ENCODE measurements at regions not wholly inside any gene's neighbourhood (a gene's known extent, or its start where the extent isn't known, plus 50 kb on each side); places are given as distances from the start of the nearest gene placed in this dataset.

- Histone ChIP-seq H3K36me3 (no peaks in the 10 kb centered on the region), H3K9me3 (replicated peaks) (no peaks in the 10 kb centered on the region), H3K27me3 (ENCODE audit: low read depth) (peaks cover 67% of the 10 kb centered on the region), H3K27ac (replicated peaks) (no peak overlapping the region), H3K4me3 (no peak overlapping the region), H3K4me1 (no peaks in the 10 kb centered on the region)
- DNase-seq = no peak
- TF ChIP-seq CTCF (IDR thresholded peaks at IDR 0.05; ENCODE audit: borderline replicate concordance) = no peak
- intact Hi-C loops (cut with micrococcal nuclease) = no loop called here
Observed at GRCh38 chr14:101069666-101070362, 166.3 kb upstream of the RTL1 start.

- no peaks in the 10 kb centered on the region for H3K4me1 ChIP-seq
- H3K4me3 ChIP-seq = no peak overlapping the region
- no peak overlapping the region for H3K27ac ChIP-seq (replicated peaks)
- intact Hi-C loops (cut with micrococcal nuclease) = no loop called here
- no peak for DNase-seq
- TF ChIP-seq CTCF (IDR thresholded peaks at IDR 0.05; ENCODE audit: borderline replicate concordance) = no peak
- no peaks in the 10 kb centered on the region for H3K9me3 ChIP-seq (replicated peaks)
- no peaks in the 10 kb centered on the region for H3K36me3 ChIP-seq
- peaks cover 77% of the 10 kb centered on the region for H3K27me3 ChIP-seq (ENCODE audit: low read depth)
Observed at GRCh38 chr14:101070540-101071492, 167.3 kb upstream of the RTL1 start.

- no peak for TF ChIP-seq CTCF (IDR thresholded peaks at IDR 0.05; ENCODE audit: borderline replicate concordance)
- H3K27ac ChIP-seq (replicated peaks) = no peak overlapping the region
- no peaks in the 10 kb centered on the region for H3K36me3 ChIP-seq
- no peak for DNase-seq
- no peaks in the 10 kb centered on the region for H3K4me1 ChIP-seq
- peaks cover 84% of the 10 kb centered on the region for H3K27me3 ChIP-seq (ENCODE audit: low read depth)
- H3K9me3 ChIP-seq (replicated peaks) = no peaks in the 10 kb centered on the region
- intact Hi-C loops (cut with micrococcal nuclease) = no loop called here
- no peak overlapping the region for H3K4me3 ChIP-seq
Observed at GRCh38 chr14:101071493-101071906, 168.0 kb upstream of the RTL1 start.

- no peaks in the 10 kb centered on the region for H3K9me3 ChIP-seq (replicated peaks)
- H3K4me3 ChIP-seq = no peak overlapping the region
- no peak for TF ChIP-seq CTCF (IDR thresholded peaks at IDR 0.05; ENCODE audit: borderline replicate concordance)
- DNase-seq = no peak
- no peaks in the 10 kb centered on the region for H3K36me3 ChIP-seq
- intact Hi-C loops (cut with micrococcal nuclease) = no loop called here
- H3K4me1 ChIP-seq = no peaks in the 10 kb centered on the region
- H3K27ac ChIP-seq (replicated peaks) = no peak overlapping the region
- H3K27me3 ChIP-seq (ENCODE audit: low read depth) = peaks cover 89% of the 10 kb centered on the region
Observed at GRCh38 chr14:101072070-101072469, 168.5 kb upstream of the RTL1 start.

- no peak for TF ChIP-seq CTCF (IDR thresholded peaks at IDR 0.05; ENCODE audit: borderline replicate concordance)
- Histone ChIP-seq H3K27me3 (ENCODE audit: low read depth) (peaks cover 94% of the 10 kb centered on the region), H3K27ac (replicated peaks) (no peak overlapping the region), H3K4me1 (peaks cover 4% of the 10 kb centered on the region), H3K36me3 (no peaks in the 10 kb centered on the region), H3K9me3 (replicated peaks) (no peaks in the 10 kb centered on the region), H3K4me3 (no peak overlapping the region)
- DNase-seq = no peak
- intact Hi-C loops (cut with micrococcal nuclease) = no loop called here
Observed at GRCh38 chr14:101072531-101072930, 169.0 kb upstream of the RTL1 start.
